GM18858 (cell line): ENCODE measurements at regions not wholly inside any gene's neighbourhood (a gene's known extent, or its start where the extent isn't known, plus 50 kb on each side); places are given as distances from the start of the nearest gene placed in this dataset.
A peak's percentile ranks its signal among the peaks of the same experiment; 100 is the strongest.
"Not testable (repeated sequence)": the region's sequence is repeated elsewhere in the genome, so short reads cannot be mapped to it uniquely, and the experiment has no call there.

Experiments
- ATAC-seq: cut with Tn5 transposase; IDR thresholded peaks from one replicate; pipeline ENCODE4 v1.9.1; 2021; ENCODE audit not compliant: unreplicated experiment

DNA sequence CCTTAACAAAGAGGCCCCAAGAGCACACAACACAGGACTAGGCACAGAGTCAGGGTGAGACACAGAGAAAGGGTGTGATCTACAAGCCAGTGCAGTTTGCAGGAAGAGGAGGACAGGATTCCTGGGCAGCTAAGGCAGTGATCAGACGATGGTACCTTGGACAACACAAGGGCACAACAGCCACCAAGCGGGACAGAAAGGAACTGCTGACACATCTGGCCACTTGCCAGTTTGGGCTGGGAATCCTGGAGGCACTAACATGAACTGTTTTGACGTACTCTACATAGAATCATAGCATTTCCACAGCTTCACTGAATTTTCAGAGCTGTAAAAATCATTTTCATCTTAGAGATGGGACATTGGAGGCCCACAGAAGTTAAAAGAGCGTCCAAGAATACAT is 221.5 kb upstream of the SLC35G4 start:
- no peak for ATAC-seq

- no peak for ATAC-seq
These were observed 226.0 kb upstream of the SLC35G4 start for GRCh38 chr18:11383381-11383780.

DNA sequence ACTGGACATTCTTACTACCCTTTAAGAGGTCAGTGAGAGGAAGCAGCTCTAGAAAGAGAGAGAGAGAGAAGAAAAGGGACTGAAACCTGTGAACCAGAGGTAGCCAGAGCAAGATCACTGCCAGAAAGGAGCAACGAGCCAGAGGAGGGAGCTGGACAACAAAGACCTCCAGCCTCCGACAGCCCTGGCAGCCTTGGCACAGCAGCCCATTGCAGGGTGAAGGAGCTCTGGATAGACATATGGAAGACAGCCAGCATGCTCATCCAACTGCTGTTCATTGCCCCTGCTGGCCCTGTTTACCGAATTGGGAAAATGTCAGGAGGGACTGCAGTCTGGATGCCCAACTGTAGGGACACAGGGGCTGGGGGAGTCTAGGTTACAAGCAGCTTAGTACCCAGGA is 228.4 kb upstream of the SLC35G4 start:
- ATAC-seq, result no peak

- no peak for ATAC-seq
These were observed 229.7 kb upstream of the SLC35G4 start for GRCh38 chr18:11379660-11380059.

- ATAC-seq, result no peak
These were observed 228.6 kb upstream of the PIEZO2 start for GRCh38 chr18:11377766-11378540.

DNA sequence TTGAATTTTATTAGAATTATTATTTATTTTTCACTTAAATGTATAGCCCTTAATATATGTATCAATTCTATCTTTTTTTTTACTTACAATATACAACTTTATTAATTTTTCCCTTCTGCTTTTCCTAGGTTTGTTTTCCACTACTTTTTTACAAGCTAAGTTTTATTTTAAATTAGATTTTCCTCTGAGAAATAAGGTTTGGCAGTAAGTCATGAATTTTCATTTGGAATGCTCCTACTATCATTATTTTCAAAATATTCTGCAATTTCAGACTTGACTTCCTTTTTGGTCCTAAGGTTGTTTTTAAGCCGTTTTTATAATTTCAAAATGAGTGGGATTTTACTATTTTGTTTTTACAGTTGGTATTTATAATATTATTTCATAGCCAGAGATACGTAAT is 222.8 kb upstream of the PIEZO2 start:
- no peak for ATAC-seq

DNA sequence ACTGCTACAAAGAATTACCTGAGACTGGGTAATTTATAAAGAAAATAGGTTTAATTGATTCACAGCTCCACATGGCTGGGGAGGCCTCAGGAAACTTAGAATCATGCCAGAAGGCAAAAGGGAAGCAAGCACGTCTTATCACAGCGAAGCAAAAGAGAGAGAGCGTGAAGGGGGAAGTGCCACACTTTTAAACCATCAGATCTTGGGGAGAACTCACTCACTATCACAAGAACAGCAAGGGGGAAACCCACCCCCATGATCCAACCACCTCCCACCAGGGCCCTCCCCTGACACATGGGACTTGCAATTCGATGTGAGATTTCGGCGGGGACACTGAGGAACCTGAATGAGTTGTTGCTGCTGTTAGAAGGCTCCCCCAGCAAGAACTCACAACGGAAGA is 220.2 kb upstream of the PIEZO2 start:
- no peak for ATAC-seq

DNA sequence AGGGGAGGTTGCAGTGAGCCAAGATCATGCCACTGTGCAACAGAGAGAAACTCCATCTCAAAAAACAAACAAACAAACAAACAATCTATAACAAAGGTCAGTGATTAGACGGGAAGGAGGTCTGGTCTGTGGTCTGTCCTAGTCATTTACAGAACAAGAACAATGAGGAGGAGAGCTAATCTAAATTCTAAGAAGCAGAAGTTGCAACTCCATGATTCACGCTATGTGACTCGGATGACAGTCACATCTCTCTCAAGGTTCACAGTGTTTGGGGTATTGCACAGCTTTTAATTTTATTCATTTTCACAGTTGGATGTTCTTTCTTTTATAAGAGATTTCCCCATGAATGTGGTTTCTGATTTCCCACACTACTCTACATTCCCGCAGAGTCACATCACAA is 218.7 kb upstream of the PIEZO2 start:
- no peak for ATAC-seq

DNA sequence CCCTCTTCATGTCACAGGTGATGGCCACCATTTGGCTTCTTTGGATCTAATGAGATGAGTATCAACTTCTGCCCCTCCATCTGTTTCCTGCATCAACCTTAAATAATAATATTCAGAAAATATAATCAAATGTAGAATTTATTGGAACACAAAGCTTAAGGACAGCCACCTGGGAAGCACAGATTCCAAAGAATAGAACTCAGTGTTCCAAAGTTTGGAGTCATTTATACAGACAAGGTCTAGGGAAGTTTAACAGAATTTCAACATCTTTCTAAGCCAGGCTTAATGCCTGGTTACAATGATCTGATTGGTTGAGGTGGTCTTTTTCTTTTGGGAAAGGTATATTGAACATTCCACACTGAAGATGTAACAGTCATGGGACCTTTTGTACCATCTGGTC is 218.0 kb upstream of the PIEZO2 start:
- ATAC-seq, result no peak

DNA sequence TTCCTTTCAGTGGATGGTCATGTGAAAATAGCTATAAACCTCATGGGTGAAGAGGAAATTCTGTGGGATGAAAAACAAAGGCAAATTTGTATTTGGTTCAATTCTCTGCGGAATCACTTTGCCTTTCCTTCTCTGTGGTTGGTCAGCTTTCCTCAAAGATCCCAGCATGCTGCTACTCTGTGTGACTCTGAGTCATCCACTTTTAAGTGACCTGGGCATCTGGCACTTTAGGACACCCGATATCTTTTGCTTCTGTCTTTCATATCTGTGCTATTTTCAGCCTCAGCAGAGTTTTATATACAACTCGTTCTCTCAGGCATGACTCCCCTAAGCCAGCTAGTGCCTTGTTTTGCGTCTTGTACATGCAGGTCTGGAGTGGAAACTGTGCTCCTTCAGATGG is 217.0 kb upstream of the PIEZO2 start:
- ATAC-seq, result no peak

DNA sequence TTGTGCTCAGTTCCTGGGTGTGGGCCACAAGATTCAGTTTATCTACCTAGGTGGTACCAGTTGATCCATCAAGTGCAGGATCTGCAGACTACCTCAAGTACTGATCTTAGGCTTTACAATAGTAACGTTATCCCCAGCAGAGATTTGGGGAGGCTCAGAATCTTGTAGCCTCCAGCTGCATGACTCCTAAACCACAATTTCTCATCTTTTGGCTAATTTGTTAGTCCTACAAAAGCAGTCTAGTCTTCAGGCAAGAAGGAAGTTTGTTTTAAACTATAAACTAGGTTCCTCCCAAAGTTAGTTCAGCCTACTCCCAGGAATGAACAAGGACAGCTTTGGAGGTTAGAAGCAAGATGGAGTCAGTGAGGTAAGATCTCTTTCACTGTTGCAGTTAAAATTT is 213.5 kb upstream of the PIEZO2 start:
- no peak for ATAC-seq

DNA sequence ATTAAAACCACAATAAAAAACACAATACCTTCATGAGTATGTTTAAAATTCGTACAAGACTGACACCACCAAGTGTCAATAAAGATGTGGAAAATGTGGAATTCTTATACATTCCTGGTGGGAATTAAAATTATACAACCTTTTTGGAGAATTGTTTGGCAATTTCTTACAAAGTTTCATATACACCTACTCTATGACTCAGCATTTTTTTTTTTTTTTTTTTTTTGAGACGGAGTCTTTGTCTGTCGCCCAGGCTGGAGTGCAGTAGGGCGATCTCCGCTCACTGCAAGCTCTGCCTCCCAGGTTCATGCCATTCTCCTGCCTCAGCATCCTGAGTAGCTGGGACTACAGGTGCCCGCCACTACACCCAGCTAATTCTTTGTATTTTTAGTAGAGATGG is 212.5 kb upstream of the PIEZO2 start:
- ATAC-seq, result not testable (repeated sequence)

DNA sequence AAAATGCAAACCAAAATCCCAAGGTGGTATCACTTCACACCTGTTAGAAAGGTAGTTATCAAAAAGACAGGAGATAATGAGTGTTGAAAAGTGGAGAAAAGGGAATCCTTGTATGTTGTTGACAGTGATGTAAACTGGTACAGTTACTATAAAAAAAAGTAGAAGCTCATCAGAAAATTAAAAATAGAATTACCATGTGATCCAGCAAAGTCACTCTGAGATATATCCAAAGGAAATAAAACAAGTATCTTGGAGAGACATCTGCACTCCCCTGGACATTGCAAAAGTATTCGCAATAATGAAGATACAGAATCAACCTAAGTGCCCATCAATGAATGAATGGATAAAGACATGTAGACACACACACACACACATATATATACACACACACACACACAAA is 208.3 kb upstream of the PIEZO2 start:
- ATAC-seq, result no peak

- ATAC-seq, result not testable (repeated sequence)
These were observed 195.2 kb upstream of the PIEZO2 start for GRCh38 chr18:11344576-11344975.

DNA sequence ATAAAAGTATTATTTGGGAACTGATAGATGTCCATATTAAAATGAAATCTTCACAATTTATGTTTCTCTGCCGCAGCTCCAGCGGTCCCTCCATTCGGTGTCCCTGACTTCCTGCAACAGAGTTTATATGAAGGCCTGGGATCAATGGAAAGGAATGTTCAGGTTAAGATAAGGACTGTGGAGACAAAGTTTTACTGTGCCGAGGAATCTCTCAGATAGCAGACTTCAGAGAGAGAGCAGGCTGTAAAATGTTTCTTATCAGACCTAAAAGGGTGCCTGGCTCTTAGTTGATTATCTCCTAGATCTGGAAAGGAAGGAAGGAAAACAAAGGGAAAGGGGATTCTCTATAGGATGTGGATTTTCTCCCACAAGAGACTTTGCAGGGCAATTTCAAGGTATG is 193.7 kb upstream of the PIEZO2 start:
- no peak for ATAC-seq

- not testable (repeated sequence) for ATAC-seq
These were observed 192.7 kb upstream of the PIEZO2 start for GRCh38 chr18:11342115-11342514.

- no peak for ATAC-seq
These were observed 189.9 kb upstream of the PIEZO2 start for GRCh38 chr18:11339188-11339775.

DNA sequence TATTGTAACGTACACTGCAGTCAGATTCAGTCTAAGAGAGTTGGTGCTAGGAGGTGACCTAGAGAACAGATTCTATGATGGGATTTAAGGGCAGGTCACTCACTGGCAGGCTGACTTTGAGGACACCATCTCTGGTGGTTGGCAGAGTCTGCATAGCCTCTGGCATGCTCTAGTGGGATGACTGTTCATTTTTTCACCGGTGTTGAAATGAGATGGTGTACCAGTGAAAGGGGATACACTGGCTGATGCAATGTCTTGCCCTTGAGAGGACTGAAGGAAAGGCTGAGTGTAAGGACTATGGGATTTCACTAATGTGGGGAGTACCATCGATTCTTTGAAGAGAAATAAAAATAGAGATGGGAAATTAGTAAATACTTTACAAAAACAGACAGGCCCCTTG is 186.9 kb upstream of the PIEZO2 start:
- ATAC-seq, result no peak

GRCh38 chr18:11327391-11328009 is 178.1 kb upstream of the PIEZO2 start:
- ATAC-seq, result no peak

DNA sequence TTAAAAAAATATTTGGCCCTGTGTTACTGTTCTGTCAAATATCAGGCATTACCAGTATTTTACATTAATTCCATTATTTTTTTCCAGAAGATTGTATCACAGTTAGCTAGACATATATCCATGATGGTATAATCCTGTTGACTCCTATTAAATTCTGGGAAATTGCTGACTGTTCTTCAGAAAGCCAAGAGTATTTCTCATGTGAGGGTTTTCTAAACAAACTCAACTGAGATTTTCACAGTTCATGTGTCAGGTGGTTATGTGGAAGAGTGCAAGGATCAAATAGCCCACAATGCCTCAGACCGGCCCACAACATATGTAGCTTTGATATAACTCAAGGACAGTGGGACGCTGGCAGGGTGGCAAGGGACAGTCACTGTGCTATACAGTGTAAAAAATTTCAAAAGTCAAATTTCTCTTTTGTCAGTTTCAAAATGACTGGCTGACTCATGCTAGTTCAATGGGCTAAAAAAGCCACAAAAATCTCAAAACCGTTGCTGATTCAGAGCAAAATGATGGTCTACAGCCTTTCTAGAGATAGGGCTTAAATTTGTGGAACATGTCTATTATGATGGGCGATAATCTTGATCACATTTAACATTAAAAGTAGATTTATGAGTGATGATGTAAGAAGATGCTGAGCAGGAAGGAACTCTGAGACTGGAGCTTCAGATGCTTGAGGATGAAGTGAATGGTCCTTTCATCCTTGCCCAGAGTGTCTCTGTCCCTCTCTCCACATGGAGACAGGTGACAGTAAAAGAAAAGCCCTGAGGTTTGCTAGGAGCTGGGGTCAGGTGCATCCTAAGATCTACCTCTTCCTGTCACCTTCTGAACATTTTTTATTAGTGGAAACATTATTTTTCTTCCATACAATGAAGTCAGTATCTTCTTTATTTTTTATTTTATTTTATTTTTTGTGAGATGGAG is 175.8 kb upstream of the PIEZO2 start:
- ATAC-seq, result peak; percentile 95

- no peak for ATAC-seq
These were observed 175.1 kb upstream of the PIEZO2 start for GRCh38 chr18:11324510-11324909.
